ENCODE measurements at regions not wholly inside any gene's neighbourhood (a gene's known extent, or its start where the extent isn't known, plus 50 kb on each side); places are given as distances from the start of the nearest gene placed in this dataset. TPM values are rescaled to one million over a fixed set of nuclear protein-coding genes. Genes with fewer than 3 reads are reported as not detected.

Small RNAs in the stretch of these regions (small RNA-seq; reads per million reads assigned to genes)
- not detected for gene AC092666.2

Data from fibroblast of villous mesenchyme (primary cell).